ENCODE measurements at regions not wholly inside any gene's neighbourhood (a gene's known extent, or its start where the extent isn't known, plus 50 kb on each side); places are given as distances from the start of the nearest gene placed in this dataset.

DNA sequence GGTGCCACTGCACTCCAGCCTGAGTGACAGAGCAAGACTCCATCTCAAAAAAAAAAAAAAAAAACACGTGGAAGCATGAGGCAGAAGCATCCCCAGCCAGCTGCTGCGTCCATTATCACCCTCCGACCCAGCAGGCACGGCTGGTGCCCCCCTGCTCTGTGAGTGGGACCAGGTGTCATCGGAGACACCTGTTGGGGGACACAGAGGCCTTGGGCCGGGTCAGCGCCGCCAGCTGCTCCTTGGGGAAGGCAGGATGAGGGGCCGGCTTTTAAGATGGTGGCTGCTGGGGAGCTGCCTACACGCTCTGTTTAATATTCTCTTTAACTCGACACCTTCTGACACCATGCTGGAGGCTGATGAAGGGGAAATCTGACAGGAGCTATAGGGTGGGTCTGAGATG is 80.2 kb upstream of the RUFY1 start:
- TF ChIP-seq GATA3 (IDR thresholded peaks at IDR 0.05; ENCODE audit: low read depth, low read length) (no peak), GATA2 (IDR thresholded peaks at IDR 0.05; ENCODE audit: low read depth, low read length) (no peak)

DNA sequence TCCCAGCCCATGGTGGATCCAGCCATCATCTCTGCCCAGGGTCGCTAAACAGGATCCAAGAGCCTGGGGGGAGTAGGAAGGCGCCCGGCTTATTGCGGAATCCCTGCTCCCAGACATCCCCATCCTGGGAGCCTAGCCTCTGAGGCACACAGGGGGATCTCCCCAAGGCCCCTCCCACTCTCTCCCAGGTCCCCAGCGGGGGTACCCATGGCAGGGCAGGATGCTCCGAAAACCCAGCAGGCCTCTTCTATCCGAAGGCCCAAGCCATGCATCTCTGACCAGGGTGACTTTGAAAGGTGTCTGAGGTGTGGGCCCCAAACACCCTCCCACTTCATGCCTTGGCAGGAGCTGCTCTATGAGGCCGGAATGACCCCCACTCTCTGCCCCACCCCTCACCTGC is 81.7 kb upstream of the RUFY1 start:
- no peak for TF ChIP-seq GATA2 (IDR thresholded peaks at IDR 0.05; ENCODE audit: low read depth, low read length)
- TF ChIP-seq GATA3 (IDR thresholded peaks at IDR 0.05; ENCODE audit: low read depth, low read length), result no peak

DNA sequence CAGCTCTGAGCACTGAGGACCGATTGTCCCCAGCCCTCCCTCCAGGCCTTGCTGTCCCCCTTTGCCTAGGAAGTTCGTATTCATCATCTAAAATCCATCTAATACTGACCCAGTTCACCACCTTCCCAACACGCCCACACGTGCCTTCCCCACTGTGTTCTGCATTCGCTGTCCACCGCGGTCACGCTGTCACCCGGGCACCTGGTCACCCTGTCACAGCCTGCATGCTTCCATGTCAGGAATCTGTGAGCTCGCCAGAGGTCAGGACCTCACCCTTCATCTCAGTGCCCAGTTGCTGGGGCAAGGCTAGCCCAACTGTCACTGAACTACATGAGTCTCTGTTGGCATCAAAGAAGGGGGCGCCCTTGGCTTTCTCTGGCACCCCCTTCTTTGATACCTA is 82.9 kb upstream of the RUFY1 start:
- TF ChIP-seq GATA2 (IDR thresholded peaks at IDR 0.05; ENCODE audit: low read depth, low read length) (no peak), GATA3 (IDR thresholded peaks at IDR 0.05; ENCODE audit: low read depth, low read length) (no peak)

GRCh38 chr5:179464631-179465030 is 85.7 kb upstream of the RUFY1 start:
- no peak for TF ChIP-seq GATA3 (IDR thresholded peaks at IDR 0.05; ENCODE audit: low read depth, low read length)
- TF ChIP-seq GATA2 (IDR thresholded peaks at IDR 0.05; ENCODE audit: low read depth, low read length), result no peak

DNA sequence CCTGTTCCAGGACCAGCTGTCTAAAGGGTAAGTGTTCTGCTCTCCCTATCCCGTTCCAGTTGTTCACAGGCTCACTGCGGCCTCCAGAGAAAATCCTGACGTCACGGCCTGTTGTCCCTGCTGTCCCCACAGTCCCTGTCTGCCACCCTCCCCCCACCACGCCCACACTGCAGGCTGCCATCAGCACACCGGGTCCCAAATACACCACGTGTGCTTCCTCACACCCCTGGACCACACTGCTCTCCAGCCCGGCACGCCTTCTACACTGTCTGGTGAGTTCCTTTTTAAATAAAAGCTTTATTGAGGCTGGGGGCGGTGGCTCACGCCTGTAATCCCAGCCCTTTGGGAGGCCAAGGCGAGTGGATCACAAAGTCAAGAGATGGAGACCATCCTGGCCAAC is 88.3 kb upstream of the RUFY1 start:
- TF ChIP-seq GATA3 (IDR thresholded peaks at IDR 0.05; ENCODE audit: low read depth, low read length) (no peak), GATA2 (IDR thresholded peaks at IDR 0.05; ENCODE audit: low read depth, low read length) (no peak)

- TF ChIP-seq GATA2 (IDR thresholded peaks at IDR 0.05; ENCODE audit: low read depth, low read length), result no peak
- TF ChIP-seq GATA3 (IDR thresholded peaks at IDR 0.05; ENCODE audit: low read depth, low read length), result no peak
Observed at GRCh38 chr5:179461576-179461975, 88.8 kb upstream of the RUFY1 start.

DNA sequence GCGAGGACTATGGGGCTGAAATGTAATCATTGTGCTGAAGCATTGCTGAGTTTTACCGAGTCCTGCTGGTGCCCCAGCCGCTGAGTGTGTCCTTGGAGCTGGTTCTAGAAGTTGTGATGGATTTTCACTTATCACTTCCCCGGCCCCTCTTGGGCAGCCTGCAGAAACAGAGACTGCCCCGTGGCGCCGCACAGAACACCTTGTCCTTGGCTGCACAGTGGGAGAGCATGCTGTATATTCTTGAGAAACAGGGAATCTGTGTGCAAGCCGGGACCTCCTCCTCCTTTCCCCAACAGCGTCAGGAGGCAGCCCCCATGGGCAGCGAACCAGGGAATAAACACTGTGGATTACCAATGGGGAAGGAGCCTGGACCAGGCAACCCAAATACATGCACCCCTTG is 90.6 kb upstream of the RUFY1 start:
- TF ChIP-seq GATA3 (IDR thresholded peaks at IDR 0.05; ENCODE audit: low read depth, low read length) (no peak), GATA2 (IDR thresholded peaks at IDR 0.05; ENCODE audit: low read depth, low read length) (no peak)

DNA sequence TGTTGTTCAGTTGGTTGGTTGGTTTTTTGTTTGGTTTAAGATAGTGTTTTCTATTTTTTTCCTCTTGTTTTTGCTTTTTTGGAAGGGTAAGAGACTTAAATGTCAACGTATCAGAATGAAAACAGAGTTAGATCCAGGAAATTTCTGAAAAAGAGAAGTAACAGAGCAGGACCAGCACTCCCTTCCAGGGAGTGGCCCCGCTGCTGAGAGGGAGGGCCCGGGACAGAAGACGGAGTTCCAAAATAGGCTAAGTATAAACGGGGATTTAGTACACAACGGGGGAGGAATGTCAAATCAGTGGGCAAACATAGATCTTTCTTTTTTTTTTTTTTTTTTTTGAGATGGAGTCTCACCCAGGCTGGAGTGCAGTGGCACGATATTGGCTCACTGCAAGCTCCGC is 92.7 kb upstream of the RUFY1 start:
- no peak for TF ChIP-seq GATA3 (IDR thresholded peaks at IDR 0.05; ENCODE audit: low read depth, low read length)
- no peak for TF ChIP-seq GATA2 (IDR thresholded peaks at IDR 0.05; ENCODE audit: low read depth, low read length)

- TF ChIP-seq GATA2 (IDR thresholded peaks at IDR 0.05; ENCODE audit: low read depth, low read length), result no peak
- no peak for TF ChIP-seq GATA3 (IDR thresholded peaks at IDR 0.05; ENCODE audit: low read depth, low read length)
Observed at GRCh38 chr5:179455320-179455719, 95.0 kb upstream of the RUFY1 start.

DNA sequence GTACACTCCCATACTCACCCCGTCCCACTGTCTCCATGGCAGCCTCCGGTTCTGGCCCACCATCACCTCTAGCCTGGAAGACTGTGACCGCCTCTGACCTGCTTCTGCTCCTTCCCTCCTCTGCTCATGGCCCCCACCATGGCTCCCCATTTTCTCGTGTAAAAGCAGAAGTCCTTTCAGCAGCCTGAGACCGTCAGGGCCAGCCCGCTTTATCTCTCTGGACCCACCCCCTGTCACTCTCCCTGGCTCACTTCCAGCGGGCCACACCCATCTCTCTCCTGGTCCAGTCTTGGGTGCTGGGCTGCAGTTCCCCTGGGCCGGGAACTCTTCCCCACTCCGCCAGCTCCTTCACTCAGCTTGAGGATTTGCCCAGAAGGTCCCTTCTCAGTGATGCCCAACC is 96.0 kb upstream of the RUFY1 start:
- TF ChIP-seq GATA3 (IDR thresholded peaks at IDR 0.05; ENCODE audit: low read depth, low read length), result no peak
- no peak for TF ChIP-seq GATA2 (IDR thresholded peaks at IDR 0.05; ENCODE audit: low read depth, low read length)

- TF ChIP-seq GATA3 (IDR thresholded peaks at IDR 0.05; ENCODE audit: low read depth, low read length) (no peak), GATA2 (IDR thresholded peaks at IDR 0.05; ENCODE audit: low read depth, low read length) (no peak)
Observed at GRCh38 chr5:179453616-179454015, 96.7 kb upstream of the RUFY1 start.

DNA sequence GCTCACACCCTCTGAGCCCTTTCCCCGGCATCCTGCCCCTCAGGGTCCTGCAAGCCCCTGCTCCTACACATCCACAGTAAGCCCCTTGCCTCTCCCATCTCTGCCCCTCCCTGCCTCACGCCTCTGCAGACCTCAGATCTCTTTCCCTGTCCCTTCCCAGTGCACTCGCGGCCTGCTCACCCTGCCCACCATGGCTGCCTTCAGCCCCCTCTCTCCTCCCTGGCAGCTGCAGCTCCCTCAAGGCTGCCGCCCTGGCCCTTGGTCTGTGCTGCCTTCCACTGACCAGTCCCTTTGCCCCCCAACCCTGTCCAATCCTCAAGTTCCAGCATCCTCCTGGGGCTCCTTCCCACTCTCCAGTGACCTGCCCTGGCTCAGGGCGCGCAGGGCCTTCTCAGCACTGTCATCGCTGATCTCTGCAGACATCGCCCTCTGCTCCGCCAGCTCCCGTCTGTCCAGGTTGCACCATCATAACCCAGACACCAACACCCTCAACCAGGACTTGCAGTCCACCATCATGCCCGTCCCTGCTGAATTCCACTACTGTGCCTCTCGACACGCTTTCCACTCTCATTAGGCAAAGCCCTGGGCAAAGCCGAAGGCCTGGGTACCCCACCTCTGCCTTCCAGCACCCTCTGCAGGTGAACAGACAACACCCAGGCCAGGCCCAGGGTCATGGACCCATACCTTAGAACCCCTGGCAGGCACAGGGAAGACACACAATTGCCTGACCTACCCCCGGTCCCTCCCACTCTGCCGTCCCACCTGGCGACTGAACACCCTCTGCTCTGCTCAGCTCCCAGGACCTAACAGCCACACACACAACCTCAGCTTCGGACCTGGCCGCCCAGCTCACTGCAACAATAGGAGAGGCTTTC is 97.8 kb upstream of the RUFY1 start:
- TF ChIP-seq GATA3 (IDR thresholded peaks at IDR 0.05; ENCODE audit: low read depth, low read length) (no peak), GATA2 (IDR thresholded peaks at IDR 0.05; ENCODE audit: low read depth, low read length) (no peak)

- TF ChIP-seq GATA3 (IDR thresholded peaks at IDR 0.05; ENCODE audit: low read depth, low read length) (no peak), GATA2 (IDR thresholded peaks at IDR 0.05; ENCODE audit: low read depth, low read length) (no peak)
Observed at GRCh38 chr5:179451828-179452196, 98.5 kb upstream of the RUFY1 start.

DNA sequence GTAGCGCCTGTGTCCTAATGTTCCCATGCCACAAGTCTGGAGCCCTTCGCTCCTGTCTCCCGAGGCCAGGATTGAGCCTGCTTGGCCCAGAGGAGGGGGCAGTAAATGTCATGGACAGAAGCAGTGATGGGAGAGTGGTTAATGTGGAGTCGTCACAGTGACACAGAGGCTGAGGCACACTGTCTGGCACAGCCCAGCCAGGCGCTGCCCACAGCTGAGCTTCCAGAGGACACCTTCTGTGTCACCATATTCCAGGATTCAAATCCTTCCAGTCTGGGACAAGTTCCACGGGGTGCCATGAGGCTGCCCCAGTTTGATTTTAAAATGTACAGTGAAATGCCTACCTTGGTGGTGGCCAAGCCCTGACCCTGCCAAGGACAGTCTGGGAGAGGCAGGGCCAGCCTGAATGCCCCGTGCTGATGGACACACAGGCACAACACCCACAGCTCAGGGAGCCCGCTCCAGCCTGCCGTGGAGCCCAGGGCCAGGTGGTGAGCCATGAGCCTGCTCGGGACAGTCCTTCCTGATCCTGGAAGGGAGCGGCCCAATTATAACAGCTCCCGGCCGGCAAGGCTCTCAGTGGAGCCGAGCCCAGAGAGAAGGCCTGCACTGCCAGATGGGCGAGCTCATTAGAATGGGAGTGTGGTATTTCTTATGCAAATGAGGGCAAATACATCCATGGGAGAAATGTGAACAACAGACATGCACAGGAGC is 99.1 kb upstream of the RUFY1 start:
- no peak for TF ChIP-seq GATA3 (IDR thresholded peaks at IDR 0.05; ENCODE audit: low read depth, low read length)
- no peak for TF ChIP-seq GATA2 (IDR thresholded peaks at IDR 0.05; ENCODE audit: low read depth, low read length)
